Forelimb muscle (tissue), 1 donor: ENCODE measurements at regions not wholly inside any gene's neighbourhood (a gene's known extent, or its start where the extent isn't known, plus 50 kb on each side); places are given as distances from the start of the nearest gene placed in this dataset.

Source experiments
- DNase-seq: peaks from one replicate; pipeline ENCODE4 v3.0.0-alpha.2; 2013; ENCODE audit warnings: low read depth

GRCh38 chr2:63658176-63658968, 69.6 kb downstream of the MDH1 start:
- DNase-seq: no peak

- DNase-seq: no peak
These were observed 71.3 kb downstream of the MDH1 start for GRCh38 chr2:63660060-63660459.

GRCh38 chr2:63661076-63661475, 72.3 kb downstream of the MDH1 start:
- DNase-seq: no peak

GRCh38 chr2:63662028-63662804, 73.5 kb downstream of the MDH1 start:
- no peak for DNase-seq

GRCh38 chr2:63663013-63663864, 74.5 kb downstream of the MDH1 start:
- no peak for DNase-seq

GRCh38 chr2:63665091-63665490, 76.3 kb downstream of the MDH1 start:
- DNase-seq: no peak

GRCh38 chr2:63665846-63666475, 77.2 kb downstream of the MDH1 start:
- DNase-seq: no peak

- DNase-seq: no peak
These were observed 78.5 kb downstream of the MDH1 start for GRCh38 chr2:63667132-63667700.

- DNase-seq: no peak
These were observed 79.2 kb downstream of the MDH1 start for GRCh38 chr2:63668000-63668399.

- DNase-seq: no peak
These were observed 79.7 kb downstream of the MDH1 start for GRCh38 chr2:63668466-63668865.

GRCh38 chr2:63669596-63669995, 80.8 kb downstream of the MDH1 start:
- no peak for DNase-seq

GRCh38 chr2:63673865-63674533, 85.2 kb downstream of the MDH1 start:
- no peak for DNase-seq

GRCh38 chr2:63675026-63675425, 86.3 kb downstream of the MDH1 start:
- DNase-seq: no peak

- DNase-seq: no peak
These were observed 87.4 kb downstream of the MDH1 start for GRCh38 chr2:63676135-63676534.

GRCh38 chr2:63678085-63678484, 89.3 kb downstream of the MDH1 start:
- no peak for DNase-seq

GRCh38 chr2:63678551-63678950, 89.8 kb downstream of the MDH1 start:
- no peak for DNase-seq

GRCh38 chr2:63679252-63679855, 90.6 kb downstream of the MDH1 start:
- DNase-seq: no peak

GRCh38 chr2:63680455-63680854, 91.7 kb downstream of the MDH1 start:
- no peak for DNase-seq

- DNase-seq: no peak
These were observed 93.1 kb downstream of the MDH1 start for GRCh38 chr2:63681896-63682295.

GRCh38 chr2:63692002-63692606, 103.3 kb downstream of the MDH1 start:
- DNase-seq: peak; percentile 53
